Ectodermal cell (in vitro differentiated cells): ENCODE measurements at regions not wholly inside any gene's neighbourhood (a gene's known extent, or its start where the extent isn't known, plus 50 kb on each side); places are given as distances from the start of the nearest gene placed in this dataset.

ENCODE experiments used
- H3K27ac ChIP-seq: 2 replicates; pipeline ENCODE4 v1.7.0; 2013; ENCODE audit warnings: mild to moderate bottlenecking, low read depth, low read length; ENCODE audit not compliant: insufficient read depth, poor library complexity, severe bottlenecking
- H3K27me3 ChIP-seq: 2 replicates; pipeline ENCODE4 v1.7.0; 2013; ENCODE audit warnings: mild to moderate bottlenecking, low read length; ENCODE audit not compliant: insufficient read depth, control insufficient read depth, poor library complexity, severe bottlenecking
- H3K36me3 ChIP-seq: one replicate; pipeline ENCODE4 v1.7.0; 2013; ENCODE audit warnings: low read length; ENCODE audit not compliant: control insufficient read depth, insufficient read depth
- H3K4me1 ChIP-seq: one replicate; pipeline ENCODE4 v1.7.0; 2013; ENCODE audit warnings: low read length; ENCODE audit not compliant: control insufficient read depth, insufficient read depth
- H3K4me3 ChIP-seq: 2 replicates; pipeline ENCODE4 v1.7.0; 2013; ENCODE audit warnings: low read depth, low read length, control low read depth; ENCODE audit not compliant: insufficient read depth
- H3K9me3 ChIP-seq: 2 replicates; pipeline ENCODE4 v1.7.0; 2013; ENCODE audit warnings: mild to moderate bottlenecking, low read length, moderate library complexity; ENCODE audit not compliant: control insufficient read depth
- WGBS, 2 experiments: methylation state at CpG; one replicate each; pipeline ENCODE4 v1.1.7; 2013; ENCODE audit warnings: missing lambda C conversion rate in 2 of 2; 5-methylcytosine and 5-hydroxymethylcytosine counted together

- H3K36me3 ChIP-seq, result no peaks in the 10 kb centered on the region
- no peak overlapping the region for H3K4me3 ChIP-seq
- H3K4me1 ChIP-seq, result no peaks in the 10 kb centered on the region
- no peak overlapping the region for H3K27ac ChIP-seq
- no peaks in the 10 kb centered on the region for H3K9me3 ChIP-seq
- WGBS, 2 experiments, result 93 to 97% methylated on average over 2 to 3 of the region's 4 CpGs
- no peaks in the 10 kb centered on the region for H3K27me3 ChIP-seq
Observed at GRCh38 chrX:138006180-138006579, 440.3 kb downstream of the ZIC3 start.

- Histone ChIP-seq H3K27ac (no peak overlapping the region), H3K9me3 (no peaks in the 10 kb centered on the region), H3K4me1 (no peaks in the 10 kb centered on the region), H3K36me3 (no peaks in the 10 kb centered on the region), H3K4me3 (no peak overlapping the region), H3K27me3 (no peaks in the 10 kb centered on the region)
- WGBS, 2 experiments, result 52 to 57% methylated on average over 5 of the region's 5 CpGs
Observed at GRCh38 chrX:138008281-138008680, 442.4 kb downstream of the ZIC3 start.

- Histone ChIP-seq H3K9me3 (no peaks in the 10 kb centered on the region), H3K4me1 (no peaks in the 10 kb centered on the region), H3K4me3 (no peak overlapping the region), H3K36me3 (no peaks in the 10 kb centered on the region), H3K27me3 (no peaks in the 10 kb centered on the region), H3K27ac (no peak overlapping the region)
- WGBS, 2 experiments, result 81 to 95% methylated on average over 2 of the region's 2 CpGs
Observed at GRCh38 chrX:138011468-138011867, 445.5 kb downstream of the ZIC3 start.

- 84 to 85% methylated on average over 3 of the region's 3 CpGs for WGBS, 2 experiments
Observed at GRCh38 chrX:138014577-138014976, 448.6 kb downstream of the ZIC3 start.

GRCh38 chrX:138018145-138018799, 452.3 kb downstream of the ZIC3 start:
- no peaks in the 10 kb centered on the region for H3K36me3 ChIP-seq
- no peaks in the 10 kb centered on the region for H3K4me1 ChIP-seq
- H3K27ac ChIP-seq, result no peak overlapping the region
- H3K4me3 ChIP-seq, result no peak overlapping the region
- no CpG with 5 or more reads among the region's 1 CpG for WGBS, 2 experiments
- no peaks in the 10 kb centered on the region for H3K9me3 ChIP-seq
- H3K27me3 ChIP-seq, result no peaks in the 10 kb centered on the region

More at GRCh38 chrX:138014577-138014976, 448.6 kb downstream of the ZIC3 start:
- Histone ChIP-seq H3K4me3 (no peak overlapping the region), H3K27ac (no peak overlapping the region), H3K36me3 (no peaks in the 10 kb centered on the region), H3K9me3 (no peaks in the 10 kb centered on the region), H3K27me3 (no peaks in the 10 kb centered on the region), H3K4me1 (no peaks in the 10 kb centered on the region)

GRCh38 chrX:138020941-138021340, 455.0 kb downstream of the ZIC3 start:
- WGBS, 2 experiments, result 0 to 4% methylated on average over 1 of the region's 1 CpG
- H3K4me3 ChIP-seq, result no peak overlapping the region
- H3K27ac ChIP-seq, result no peak overlapping the region
- no peaks in the 10 kb centered on the region for H3K27me3 ChIP-seq
- H3K36me3 ChIP-seq, result no peaks in the 10 kb centered on the region
- no peaks in the 10 kb centered on the region for H3K4me1 ChIP-seq
- no peaks in the 10 kb centered on the region for H3K9me3 ChIP-seq

GRCh38 chrX:138026211-138026610, 460.3 kb downstream of the ZIC3 start:
- 95 to 100% methylated on average over 1 of the region's 1 CpG for WGBS, 2 experiments
- Histone ChIP-seq H3K9me3 (no peaks in the 10 kb centered on the region), H3K4me3 (no peak overlapping the region), H3K36me3 (no peaks in the 10 kb centered on the region), H3K27me3 (no peaks in the 10 kb centered on the region), H3K27ac (no peak overlapping the region), H3K4me1 (no peaks in the 10 kb centered on the region)

GRCh38 chrX:138031715-138032114, 465.8 kb downstream of the ZIC3 start:
- no peaks in the 10 kb centered on the region for H3K9me3 ChIP-seq
- no peaks in the 10 kb centered on the region for H3K4me1 ChIP-seq
- H3K4me3 ChIP-seq, result no peak overlapping the region
- H3K36me3 ChIP-seq, result no peaks in the 10 kb centered on the region
- no peaks in the 10 kb centered on the region for H3K27me3 ChIP-seq
- no peak overlapping the region for H3K27ac ChIP-seq

- no peak overlapping the region for H3K4me3 ChIP-seq
- H3K9me3 ChIP-seq, result no peaks in the 10 kb centered on the region
- no peak overlapping the region for H3K27ac ChIP-seq
- H3K4me1 ChIP-seq, result no peaks in the 10 kb centered on the region
- H3K27me3 ChIP-seq, result no peaks in the 10 kb centered on the region
- WGBS, 2 experiments, result no CpG with 5 or more reads among the region's 1 CpG
- H3K36me3 ChIP-seq, result no peaks in the 10 kb centered on the region
Observed at GRCh38 chrX:138034136-138034535, 468.2 kb downstream of the ZIC3 start.

GRCh38 chrX:138037548-138037947, 471.6 kb downstream of the ZIC3 start:
- Histone ChIP-seq H3K4me1 (no peaks in the 10 kb centered on the region), H3K4me3 (no peak overlapping the region), H3K36me3 (no peaks in the 10 kb centered on the region), H3K27me3 (no peaks in the 10 kb centered on the region), H3K27ac (no peak overlapping the region), H3K9me3 (no peaks in the 10 kb centered on the region)
- WGBS, 2 experiments, result 90% methylated on average over 1 of the region's 1 CpG

- Histone ChIP-seq H3K4me3 (no peak overlapping the region), H3K36me3 (no peaks in the 10 kb centered on the region)
- WGBS, 2 experiments, result 94 to 98% methylated on average over 3 of the region's 3 CpGs
Observed at GRCh38 chrX:138057883-138058282, 492.0 kb downstream of the ZIC3 start.

More at GRCh38 chrX:138057883-138058282, 492.0 kb downstream of the ZIC3 start:
- Histone ChIP-seq H3K9me3 (no peaks in the 10 kb centered on the region), H3K27ac (no peak overlapping the region), H3K4me1 (no peaks in the 10 kb centered on the region), H3K27me3 (no peaks in the 10 kb centered on the region)
